Activated CD4-positive, CD25-positive, alpha-beta regulatory T cell treated with anti-CD3 and anti-CD28 coated beads, Interleukin-2, amount 50 U/mL, for 24 hours (primary cell): ENCODE measurements at regions not wholly inside any gene's neighbourhood (a gene's known extent, or its start where the extent isn't known, plus 50 kb on each side); places are given as distances from the start of the nearest gene placed in this dataset.

Experiments
- ATAC-seq, 2 donors: fragments of 150-1000 bp; cut with Tn5 transposase; one replicate each; pipeline ENCODE4 v1.10.0; 2021; ENCODE audit warnings: mild to moderate bottlenecking in 1 of 2, moderate library complexity in 1 of 2

GRCh38 chr2:240324312-240325015 is 111.0 kb upstream of the GPC1 start:
- ATAC-seq, result no peak

- no peak for ATAC-seq
Measured at GRCh38 chr2:240325016-240326007, 110.2 kb upstream of the GPC1 start.

- no peak for ATAC-seq
Measured at GRCh38 chr2:240326246-240326645, 109.2 kb upstream of the GPC1 start.

- no peak for ATAC-seq
Measured at GRCh38 chr2:240326886-240327285, 108.6 kb upstream of the GPC1 start.

- ATAC-seq, result no peak
Measured at GRCh38 chr2:240327566-240327965, 107.9 kb upstream of the GPC1 start.

- no peak for ATAC-seq
Measured at GRCh38 chr2:240328526-240328925, 106.9 kb upstream of the GPC1 start.

- no peak for ATAC-seq
Measured at GRCh38 chr2:240329116-240329665, 106.3 kb upstream of the GPC1 start.

- ATAC-seq, result no peak
Measured at GRCh38 chr2:240329778-240330177, 105.7 kb upstream of the GPC1 start.

GRCh38 chr2:240333985-240334384 is 101.5 kb upstream of the GPC1 start:
- no peak for ATAC-seq

GRCh38 chr2:240335061-240335460 is 100.4 kb upstream of the GPC1 start:
- ATAC-seq, result no peak

GRCh38 chr2:240336820-240337427 is 98.5 kb upstream of the GPC1 start:
- ATAC-seq, result no peak

GRCh38 chr2:240338274-240338673 is 97.2 kb upstream of the GPC1 start:
- no peak for ATAC-seq

- no peak for ATAC-seq
Measured at GRCh38 chr2:240339411-240340360, 95.8 kb upstream of the GPC1 start.

- no peak for ATAC-seq
Measured at GRCh38 chr2:240340361-240340761, 95.1 kb upstream of the GPC1 start.

- no peak for ATAC-seq
Measured at GRCh38 chr2:240341064-240341463, 94.4 kb upstream of the GPC1 start.

- no peak for ATAC-seq
Measured at GRCh38 chr2:240343548-240343947, 91.9 kb upstream of the GPC1 start.

GRCh38 chr2:240344904-240345303 is 90.6 kb upstream of the GPC1 start:
- no peak for ATAC-seq

GRCh38 chr2:240346015-240346752 is 89.3 kb upstream of the GPC1 start:
- no peak for ATAC-seq

- ATAC-seq, result no peak
Measured at GRCh38 chr2:240346753-240347372, 88.6 kb upstream of the GPC1 start.

- no peak for ATAC-seq
Measured at GRCh38 chr2:240347373-240347940, 88.0 kb upstream of the GPC1 start.
